ENCODE measurements at regions not wholly inside any gene's neighbourhood (a gene's known extent, or its start where the extent isn't known, plus 50 kb on each side); places are given as distances from the start of the nearest gene placed in this dataset.

DNA sequence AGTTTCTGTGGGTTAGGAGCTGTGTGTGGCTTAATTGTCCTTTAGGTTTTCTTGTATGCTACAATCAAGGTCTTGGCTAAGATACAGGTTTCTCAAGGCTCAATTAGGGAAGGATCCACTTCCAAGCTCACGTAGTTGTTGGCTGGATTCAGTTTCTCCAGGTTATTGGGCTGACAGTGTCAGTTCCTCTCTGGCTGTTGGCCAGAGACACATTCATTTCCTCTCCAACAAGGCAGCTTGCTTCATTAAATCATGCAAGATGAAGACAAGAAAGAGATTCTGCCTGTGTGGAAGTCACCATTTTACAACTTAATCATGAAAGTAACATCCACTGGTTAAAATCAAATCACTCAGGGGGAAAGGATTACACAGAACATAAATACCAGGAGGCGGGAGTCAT is 275.7 kb upstream of the KIF2A start:
- DNase-seq (ENCODE audit: low read depth) = no peak

DNA sequence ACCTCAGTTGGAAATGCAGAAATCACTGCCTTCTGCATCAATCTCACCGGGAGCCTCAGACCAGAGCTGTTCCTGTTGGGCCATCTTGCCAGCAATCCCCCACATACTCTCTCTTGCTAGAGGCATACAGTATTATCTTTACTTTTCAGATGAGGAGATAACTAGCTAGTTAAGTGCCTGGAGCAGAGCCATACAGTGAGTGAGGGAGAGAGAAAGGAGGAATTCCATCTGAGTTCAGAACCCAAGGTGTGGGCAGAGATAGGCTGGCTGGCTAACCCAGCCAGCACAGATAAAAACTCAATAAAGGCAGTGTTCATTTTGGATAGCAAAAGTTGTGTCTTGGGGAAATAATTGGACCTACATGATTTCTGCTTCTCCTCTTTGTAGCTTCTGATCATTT is 268.0 kb upstream of the KIF2A start:
- DNase-seq (ENCODE audit: low read depth) = no peak

DNA sequence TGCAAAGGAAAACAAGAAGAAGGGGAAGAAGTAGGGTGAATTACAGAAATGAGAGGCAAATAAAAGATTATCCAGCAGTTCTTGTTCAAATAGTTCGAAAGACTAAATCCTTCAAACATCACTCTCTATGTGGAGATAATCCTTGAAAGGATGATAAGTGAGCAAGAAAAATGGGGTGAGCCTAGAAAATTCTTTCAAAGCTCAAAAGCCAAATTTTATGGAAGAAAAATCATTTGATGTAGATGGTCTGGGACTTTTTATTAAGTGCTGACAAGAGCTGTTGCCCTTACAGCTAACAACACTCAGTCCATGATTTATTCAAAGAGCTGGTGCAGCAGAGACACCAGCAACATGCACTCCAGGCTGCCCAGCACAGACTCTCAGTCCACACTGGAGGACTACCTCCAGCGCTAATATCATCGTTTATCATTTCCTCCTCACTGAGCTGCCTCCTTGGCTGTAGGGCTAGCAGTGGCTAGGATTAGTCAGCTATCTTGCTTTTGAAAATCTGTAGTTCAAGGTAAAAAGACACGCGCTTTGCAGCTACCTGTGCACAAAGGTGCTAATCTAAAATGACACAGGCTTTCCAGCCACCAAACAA is 264.8 kb upstream of the KIF2A start:
- DNase-seq (ENCODE audit: low read depth) = no peak

DNA sequence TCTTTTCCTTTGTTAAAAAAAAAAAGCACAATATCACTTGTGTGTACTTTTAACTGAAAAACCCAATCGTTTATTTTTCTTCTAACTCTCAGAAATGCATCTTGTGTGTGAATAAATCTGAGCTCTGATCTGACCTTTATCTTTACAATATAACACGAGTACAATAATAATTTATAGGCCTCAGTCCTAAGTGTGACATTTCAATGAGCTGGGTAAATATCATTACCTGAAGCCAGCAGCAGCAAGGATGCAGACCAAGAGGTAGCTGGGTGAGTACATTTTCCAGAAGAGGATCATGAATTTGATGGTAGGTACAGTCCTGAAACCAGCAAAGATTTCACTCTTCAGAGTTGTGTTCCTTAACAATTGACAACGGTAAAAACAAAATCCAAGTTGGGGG is 264.0 kb upstream of the KIF2A start:
- DNase-seq (ENCODE audit: low read depth) = no peak

DNA sequence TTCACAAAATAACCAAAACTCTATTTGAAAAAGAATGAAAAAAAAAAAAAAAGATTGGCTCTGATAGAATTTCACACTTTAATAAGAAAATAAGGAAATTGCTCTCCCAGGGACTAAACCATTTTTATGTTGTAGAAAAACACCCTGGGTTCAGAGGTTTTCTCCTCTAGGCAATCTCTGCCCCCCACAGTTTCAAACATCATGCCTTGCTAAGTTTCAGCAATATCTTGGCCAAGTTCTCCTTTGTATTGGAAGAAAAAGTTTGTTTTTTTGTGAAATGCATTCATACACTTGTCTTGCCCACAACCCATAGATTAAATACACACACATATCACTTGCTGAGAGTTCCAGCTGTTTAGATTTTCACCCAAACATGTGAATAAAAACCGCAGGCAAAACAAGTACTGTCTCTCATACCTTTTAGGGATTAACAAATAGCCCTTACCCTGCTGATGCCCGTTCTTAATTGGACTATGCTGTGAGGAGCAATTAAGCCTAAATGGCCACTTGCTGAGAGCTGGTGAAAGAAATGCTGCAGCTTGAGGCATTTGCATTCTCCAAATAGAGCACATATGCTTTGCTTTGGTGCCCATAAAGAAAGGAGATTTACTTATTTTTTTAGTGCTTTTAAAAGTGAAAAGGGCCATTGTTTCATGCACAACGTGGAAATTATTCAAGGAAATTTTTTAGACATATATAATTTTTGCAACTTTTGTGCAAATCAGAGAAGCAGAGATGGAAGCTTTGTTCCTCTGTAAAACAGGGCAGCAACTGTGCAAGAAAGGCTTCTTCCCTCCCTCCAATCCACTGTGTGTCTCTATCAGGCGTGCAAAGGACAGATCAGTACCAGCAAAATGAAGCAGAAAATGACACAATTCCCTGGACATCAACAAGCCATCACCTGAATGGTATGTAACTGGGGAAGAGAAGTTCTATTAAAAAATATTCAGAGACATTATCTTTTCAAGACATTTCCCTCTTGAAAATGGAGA is 262.4 kb upstream of the KIF2A start:
- no peak for DNase-seq (ENCODE audit: low read depth)

DNA sequence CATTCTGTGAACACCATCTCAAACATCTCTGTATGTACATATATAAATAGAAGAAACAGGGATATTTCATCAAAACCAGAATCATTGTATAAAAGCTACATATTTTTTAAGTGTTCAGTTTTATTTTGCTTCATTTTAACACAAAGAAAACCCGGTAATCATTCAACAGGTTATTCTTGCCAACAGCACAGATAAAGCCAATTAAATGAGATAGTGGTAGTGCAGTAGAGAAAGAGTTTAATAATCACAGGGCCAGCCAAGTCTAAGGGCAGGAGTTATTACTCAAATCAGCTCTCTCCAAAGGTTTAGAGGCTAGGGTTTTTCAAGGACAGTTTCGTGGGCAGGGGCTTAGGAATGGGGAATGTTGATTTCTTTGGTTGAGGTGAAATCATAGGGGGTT is 261.0 kb upstream of the KIF2A start:
- no peak for DNase-seq (ENCODE audit: low read depth)

DNA sequence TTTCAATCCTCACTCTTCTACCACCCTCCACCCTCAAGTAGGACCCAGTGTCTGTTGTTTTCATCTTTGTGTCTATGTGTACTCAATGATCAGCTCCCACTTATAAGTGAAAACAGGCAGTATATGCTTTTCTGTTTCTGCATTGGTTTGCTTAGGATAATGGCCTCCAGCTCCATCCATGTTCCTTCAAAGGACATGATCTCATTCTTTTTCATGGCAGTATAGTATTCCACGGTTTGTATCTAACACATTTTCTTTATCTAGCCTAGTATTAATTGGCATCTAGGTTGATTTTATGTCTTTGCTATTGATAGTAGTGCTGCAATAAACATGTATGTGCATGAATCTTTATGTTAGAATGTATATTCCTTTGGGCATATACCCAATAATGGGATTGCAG is 259.8 kb upstream of the KIF2A start:
- no peak for DNase-seq (ENCODE audit: low read depth)

DNA sequence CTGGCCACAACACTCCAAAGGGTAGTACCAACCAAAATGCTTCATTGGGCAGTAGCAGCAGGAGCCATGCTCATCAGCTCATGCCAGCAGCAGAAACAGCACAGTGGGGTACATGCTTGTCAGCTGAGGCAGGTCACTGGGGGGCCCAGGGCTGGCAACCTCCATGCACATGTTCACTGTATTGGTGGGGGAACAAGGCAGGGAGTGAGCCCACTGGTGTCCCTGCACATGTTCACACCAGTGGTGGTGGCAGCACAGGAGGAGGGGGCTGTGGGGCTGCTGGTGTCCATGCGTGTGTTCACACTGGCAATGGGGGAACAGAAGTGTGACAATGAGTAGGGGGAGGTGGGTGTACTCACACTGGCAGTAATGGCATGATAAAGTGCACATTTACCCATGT is 254.3 kb upstream of the KIF2A start:
- DNase-seq (ENCODE audit: low read depth) = no peak

DNA sequence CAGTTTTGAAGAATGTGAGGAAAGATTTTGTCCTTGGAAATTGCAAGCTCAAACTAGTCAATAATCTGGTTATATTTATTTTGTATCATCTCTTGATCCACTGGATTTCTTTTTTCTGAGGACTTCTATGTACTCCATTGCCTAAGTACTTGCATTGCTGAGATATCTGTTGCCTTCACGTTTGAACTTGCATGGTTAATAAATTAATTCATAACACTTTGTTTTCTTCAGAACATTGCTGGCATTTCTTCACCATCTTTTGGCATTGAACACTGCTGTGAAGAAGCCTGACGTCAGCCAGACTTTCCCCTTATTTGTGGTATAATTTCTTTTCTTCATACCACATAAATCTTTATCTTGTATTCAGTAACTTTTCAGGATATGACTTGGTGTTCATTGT is 246.0 kb upstream of the KIF2A start:
- DNase-seq (ENCODE audit: low read depth) = no peak

DNA sequence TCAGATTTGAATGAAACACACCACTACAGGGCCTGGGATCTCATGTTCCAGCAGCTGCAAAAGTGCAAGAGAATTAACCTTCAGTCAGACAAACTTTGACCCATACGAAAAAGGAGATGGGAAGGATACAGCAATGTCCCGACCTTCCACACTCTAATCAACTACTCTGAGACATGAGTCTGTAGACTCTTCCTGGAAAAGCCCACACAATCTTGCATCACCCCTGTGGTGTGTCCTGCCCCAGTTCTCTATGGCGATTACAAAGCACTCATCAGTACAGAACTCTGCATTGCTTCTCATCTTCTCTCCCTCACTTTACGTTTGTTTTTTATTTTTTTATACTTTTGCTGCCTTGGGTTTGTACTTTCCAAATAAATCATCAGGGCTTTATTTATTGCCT is 241.0 kb upstream of the KIF2A start:
- DNase-seq (ENCODE audit: low read depth) = no peak

DNA sequence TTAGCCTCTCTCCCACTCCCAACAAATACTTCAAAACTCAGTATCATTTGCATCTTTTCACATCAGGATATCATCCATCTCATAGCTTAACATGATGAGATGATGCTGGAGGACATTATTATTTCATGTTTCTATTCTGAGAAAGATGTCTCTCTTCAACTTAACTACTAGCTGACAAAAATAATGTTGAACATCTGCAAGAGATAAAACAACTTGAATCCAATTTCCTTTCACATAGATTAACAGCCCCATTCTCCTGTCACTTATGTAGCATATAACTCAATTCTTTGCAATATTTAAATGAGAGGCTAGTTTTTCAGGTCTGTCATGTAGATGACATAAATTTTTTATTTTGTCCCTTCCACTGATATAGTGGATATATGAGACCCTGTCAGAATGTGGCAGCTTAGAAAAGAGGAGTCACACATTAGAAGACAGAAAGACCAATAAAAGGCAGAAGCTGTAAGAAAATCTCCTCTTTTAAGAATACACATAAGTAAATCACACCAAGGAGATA is 239.2 kb upstream of the KIF2A start:
- no peak for DNase-seq (ENCODE audit: low read depth)

DNA sequence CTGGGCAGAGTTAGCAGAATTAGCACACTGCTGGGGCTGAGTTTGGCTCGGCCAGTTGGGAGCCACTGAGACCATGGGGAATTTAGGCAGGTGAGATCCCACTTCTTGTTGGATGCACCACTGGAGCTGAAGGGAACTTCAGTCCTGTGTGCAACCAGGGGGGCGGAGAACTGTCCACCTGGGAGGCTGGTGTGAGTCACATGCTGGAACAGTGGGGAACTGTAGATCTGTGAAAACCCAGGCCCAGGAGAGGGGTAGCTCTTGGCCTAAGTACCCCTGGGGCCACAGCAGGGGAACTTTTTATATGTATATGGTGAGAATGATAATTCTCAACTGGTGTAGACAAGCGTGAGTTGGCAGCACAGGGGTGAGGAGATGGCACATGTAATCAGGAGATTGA is 237.5 kb upstream of the KIF2A start:
- no peak for DNase-seq (ENCODE audit: low read depth)

DNA sequence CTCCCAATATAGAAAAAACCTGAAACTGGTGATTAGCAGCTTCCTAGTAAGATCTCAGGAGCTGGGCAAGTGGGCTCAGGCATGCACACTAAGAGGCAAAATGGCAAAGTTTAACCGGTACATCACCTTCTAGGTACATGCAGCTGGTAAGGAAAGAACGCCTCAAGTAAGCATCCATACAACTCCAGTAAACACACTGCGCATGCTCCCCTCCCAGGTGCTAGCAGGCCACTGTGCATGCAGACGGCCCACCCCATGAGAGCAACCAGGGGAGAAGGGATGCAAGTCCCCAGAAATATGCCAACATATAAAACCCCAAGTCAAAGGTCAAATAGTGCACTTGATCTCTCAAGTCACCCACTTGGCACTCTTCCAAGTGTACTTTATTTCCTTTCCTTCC is 228.6 kb upstream of the KIF2A start:
- no peak for DNase-seq (ENCODE audit: low read depth)

DNA sequence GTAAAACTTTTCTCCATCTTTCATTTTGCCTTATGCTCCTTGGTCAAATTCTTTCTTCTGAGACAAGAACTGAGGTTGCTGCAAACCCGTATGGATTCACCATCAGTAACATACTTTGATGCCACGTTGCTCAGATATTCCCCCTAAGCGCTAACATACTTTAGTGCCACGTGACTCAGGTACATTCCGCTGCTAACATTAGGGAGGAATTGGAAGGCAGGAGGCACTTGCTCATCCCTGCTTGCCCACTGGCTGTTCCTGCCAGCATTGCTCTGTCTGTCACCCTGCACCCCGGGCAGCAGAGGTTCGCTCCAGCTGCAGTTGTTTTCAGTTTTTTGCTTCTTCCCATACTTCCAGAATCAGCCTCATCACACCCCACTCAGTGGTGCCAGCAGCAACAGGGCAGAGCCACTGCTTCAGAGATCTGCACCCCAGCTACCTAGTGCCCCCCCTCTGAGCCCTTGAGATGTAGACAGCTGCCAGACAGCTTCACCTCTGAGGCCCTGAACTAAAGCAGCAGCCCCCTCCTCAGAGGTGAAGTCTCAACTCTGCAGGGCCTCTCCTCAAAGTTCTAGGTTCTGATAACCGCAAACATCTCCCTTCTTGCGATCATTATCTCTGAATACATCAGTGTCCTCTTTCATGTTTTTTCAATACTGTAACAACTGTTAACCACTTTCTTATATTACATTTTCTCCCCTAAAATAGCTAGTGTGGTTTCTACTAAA is 228.0 kb upstream of the KIF2A start:
- no peak for DNase-seq (ENCODE audit: low read depth)

DNA sequence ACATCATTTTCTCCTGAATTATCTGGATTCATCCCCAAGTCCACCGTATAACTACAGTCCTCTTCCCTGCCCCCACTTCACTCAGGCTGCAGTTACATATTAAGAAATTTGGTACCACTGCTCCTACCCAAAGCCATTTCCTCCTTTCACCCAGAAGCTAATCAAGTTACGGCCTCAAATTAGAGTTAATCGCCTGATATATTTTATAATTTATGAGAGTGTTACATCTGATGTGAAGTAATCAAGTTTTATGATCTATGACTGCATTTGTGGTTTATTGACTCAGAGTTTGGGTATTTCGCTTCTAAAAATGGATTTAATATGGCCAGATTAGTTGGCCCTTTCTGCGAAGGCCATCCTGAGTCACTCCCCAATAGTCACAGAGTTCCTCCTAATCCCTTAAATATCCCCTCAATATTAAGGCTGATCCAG is 223.6 kb upstream of the KIF2A start:
- no peak for DNase-seq (ENCODE audit: low read depth)

DNA sequence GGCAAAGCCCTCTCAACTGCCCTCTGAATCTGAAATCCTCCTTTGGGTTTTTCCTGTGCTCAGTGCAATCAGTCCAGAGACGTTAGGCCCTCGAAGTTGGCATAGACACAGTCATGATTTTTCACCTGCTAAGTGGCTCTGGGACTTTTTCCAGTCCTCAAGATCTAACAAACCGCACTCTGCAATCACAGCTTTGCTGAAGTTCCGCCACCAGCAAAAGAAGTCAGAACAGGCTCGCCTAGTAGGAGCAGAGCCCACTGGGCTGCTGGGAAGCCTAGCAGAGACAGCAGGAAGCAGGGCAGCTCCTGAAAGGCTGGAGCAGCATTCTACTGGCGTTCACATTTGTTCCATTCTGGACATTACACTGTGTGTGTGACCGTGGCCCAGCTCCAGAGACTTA is 222.8 kb upstream of the KIF2A start:
- DNase-seq (ENCODE audit: low read depth) = no peak

DNA sequence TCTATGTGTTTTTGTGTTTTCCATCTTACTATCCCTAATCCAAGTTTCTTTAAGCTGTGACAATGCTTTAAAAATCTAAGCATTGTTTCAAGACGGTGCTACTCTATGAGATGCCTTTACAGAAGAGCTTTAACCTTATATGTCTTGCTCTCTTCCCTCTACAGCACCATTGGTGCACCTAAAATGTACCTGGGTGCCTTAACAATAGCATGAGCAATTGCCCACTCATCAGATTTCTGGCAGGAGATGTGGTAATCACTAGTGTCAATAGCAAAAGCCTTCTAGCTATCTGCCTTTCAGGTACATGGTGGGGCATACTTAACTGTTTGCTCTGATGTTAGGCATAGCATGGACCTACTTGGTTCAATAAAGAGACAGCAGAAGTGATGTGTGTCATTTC is 222.3 kb upstream of the KIF2A start:
- DNase-seq (ENCODE audit: low read depth) = no peak

DNA sequence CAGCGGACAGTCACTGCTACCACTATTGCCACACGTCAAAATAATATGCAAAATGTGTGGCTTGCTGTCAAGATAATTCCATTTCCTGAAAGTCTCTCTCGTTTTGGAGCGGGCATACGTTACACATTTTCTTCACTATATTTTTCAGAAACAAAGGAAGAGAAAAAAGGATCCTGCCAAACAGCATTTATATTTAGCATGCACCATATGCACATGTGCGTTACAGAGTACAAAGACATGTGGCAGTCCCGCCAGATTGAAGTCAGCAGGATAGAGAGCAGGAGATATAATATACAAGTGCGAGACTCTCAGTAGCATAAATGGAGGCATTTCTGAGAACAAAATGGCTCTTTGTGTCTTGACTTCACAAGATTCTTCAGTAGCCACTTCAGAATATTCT is 221.6 kb upstream of the KIF2A start:
- no peak for DNase-seq (ENCODE audit: low read depth)

DNA sequence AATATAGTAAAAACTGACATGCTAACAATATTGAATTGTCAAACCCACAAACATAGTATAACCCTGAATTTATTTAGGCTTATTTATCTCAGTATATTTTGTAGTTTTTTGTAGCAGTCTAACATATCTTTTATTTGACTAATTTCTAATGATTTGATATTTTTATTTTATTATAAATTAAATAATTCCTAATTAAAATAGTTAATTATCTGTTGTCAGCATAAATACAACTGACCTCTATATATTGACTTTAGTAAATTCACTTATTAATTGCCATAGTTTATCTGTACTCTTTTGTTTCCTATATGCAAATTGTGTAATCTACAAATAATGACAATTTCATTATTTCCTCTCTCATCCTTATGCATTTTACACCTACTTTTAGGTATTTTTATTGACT is 215.1 kb upstream of the KIF2A start:
- DNase-seq (ENCODE audit: low read depth) = no peak

DNA sequence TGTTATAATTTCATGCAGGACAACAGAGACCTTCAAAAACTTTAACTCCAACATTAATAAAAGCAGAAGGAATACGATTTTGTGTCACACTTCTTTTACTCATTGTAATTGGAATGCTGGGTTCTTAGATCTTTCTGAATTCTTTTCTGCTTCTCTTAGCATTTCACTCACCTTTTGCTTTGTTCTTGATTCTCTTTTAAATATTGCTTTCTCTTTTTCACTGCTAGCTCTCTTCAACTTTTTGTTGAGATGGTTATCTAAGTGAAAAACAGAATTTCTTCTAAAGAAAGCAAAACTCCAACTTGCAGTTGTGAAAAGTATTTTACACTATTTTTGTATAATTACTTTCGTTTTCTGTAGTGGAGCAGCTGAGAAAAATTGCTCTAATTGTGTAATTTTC is 212.6 kb upstream of the KIF2A start:
- no peak for DNase-seq (ENCODE audit: low read depth)

DNA sequence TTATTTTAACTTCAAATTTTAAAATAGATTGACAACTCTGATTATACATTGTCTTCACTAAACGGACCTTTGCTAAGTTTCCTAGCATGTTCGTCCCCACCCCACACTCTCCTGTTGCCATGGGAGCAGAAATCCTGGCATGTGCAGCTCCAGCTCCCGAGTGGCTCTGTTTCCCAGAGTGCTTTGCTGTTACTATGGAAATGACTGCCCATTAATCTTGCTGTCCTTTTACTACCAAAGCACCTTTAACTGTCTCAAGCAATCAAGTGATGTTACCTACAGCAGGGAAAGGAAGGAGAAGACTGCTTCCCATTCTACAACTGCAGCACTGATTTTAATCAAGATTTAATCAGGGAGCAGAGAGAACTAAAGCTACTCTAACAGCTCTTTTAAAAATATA is 212.0 kb upstream of the KIF2A start:
- no peak for DNase-seq (ENCODE audit: low read depth)

DNA sequence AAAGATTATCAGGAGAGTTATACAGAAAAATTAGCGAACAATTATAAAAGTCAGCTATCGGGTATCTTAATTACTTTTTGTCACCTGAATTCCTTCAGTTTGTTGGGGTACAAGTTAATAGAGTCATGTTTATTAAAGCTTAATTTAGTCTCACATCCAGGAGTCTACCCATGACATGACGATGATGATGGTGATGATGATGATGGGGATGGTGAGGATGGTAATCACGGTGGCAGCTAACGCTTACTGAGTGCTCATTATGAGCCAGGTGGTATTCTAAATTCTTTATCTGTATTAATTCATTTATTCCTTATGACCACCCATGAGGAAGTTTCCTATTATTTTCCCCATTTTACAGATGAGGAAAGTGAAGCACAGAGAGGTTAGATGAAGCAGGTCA is 208.6 kb upstream of the KIF2A start:
- DNase-seq (ENCODE audit: low read depth) = no peak

DNA sequence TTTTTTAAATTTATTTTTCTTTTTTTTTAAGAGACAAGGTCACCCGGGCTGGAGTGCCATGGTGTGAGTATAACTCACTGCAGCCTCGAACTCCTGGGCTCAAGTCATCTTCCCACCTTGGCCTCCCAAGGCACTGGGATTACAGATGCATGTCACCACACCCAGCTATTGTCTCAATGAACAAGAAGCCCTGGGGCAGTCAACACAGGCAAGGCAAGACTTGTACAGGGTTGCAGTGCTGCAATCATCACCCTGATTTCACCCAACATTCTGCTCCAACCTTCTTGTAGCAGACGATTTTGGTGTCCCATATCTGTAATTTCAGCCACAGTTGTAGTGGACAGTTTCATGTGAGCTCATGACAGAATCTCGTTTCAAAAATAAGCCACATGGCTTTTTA is 205.8 kb upstream of the KIF2A start:
- DNase-seq (ENCODE audit: low read depth) = no peak

Measured in stimulated activated CD4-positive, alpha-beta T cell treated with anti-CD3 and anti-CD28 coated beads, Interleukin-2, amount 100 ng/mL, for 4 hours (primary cell).